BLaER1 (cell line): ENCODE measurements at regions not wholly inside any gene's neighbourhood (a gene's known extent, or its start where the extent isn't known, plus 50 kb on each side); places are given as distances from the start of the nearest gene placed in this dataset.

Source experiments
- H3K27ac ChIP-seq: shearing (Covaris generic); formaldehyde crosslinking; 2 replicates; pipeline ENCODE4 v1.8.1; 2022
- H3K27me3 ChIP-seq: shearing (Covaris generic); formaldehyde crosslinking; 2 replicates; pipeline ENCODE4 v1.8.1; 2022
- H3K36me3 ChIP-seq: shearing (Covaris generic); formaldehyde crosslinking; 2 replicates; pipeline ENCODE4 v1.8.1; 2022
- H3K4me1 ChIP-seq: shearing (Covaris generic); formaldehyde crosslinking; 2 replicates; pipeline ENCODE4 v1.8.1; 2022
- H3K4me2 ChIP-seq: shearing (Covaris generic); formaldehyde crosslinking; 2 replicates; pipeline ENCODE4 v1.8.1; 2022
- H3K4me3 ChIP-seq: shearing (Covaris generic); formaldehyde crosslinking; 2 replicates; pipeline ENCODE4 v1.8.1; 2022
- H3K9ac ChIP-seq: shearing (Covaris generic); formaldehyde crosslinking; 2 replicates; pipeline ENCODE4 v1.8.1; 2022
- H3K9me3 ChIP-seq: shearing (Covaris generic); formaldehyde crosslinking; 2 replicates; pipeline ENCODE4 v1.8.1; 2022
- H4K20me1 ChIP-seq: shearing (Covaris generic); formaldehyde crosslinking; 2 replicates; pipeline ENCODE4 v1.8.1; 2022
- Cebpa-rat ChIP-seq: shearing (Covaris generic); IDR thresholded peaks from 2 replicates; pipeline ENCODE4 v1.8.1; 2022

GRCh38 chr6:97666889-97667288 is 383.9 kb upstream of the MMS22L start:
- no peak for TF ChIP-seq Cebpa-rat
- Histone ChIP-seq H3K4me1 (peaks cover 30% of the 10 kb centered on the region), H3K27ac (no peak overlapping the region), H3K4me3 (no peak overlapping the region), H3K9me3 (no peaks in the 10 kb centered on the region), H3K4me2 (no peak overlapping the region), H4K20me1 (no peaks in the 10 kb centered on the region), H3K27me3 (no peaks in the 10 kb centered on the region), H3K36me3 (no peaks in the 10 kb centered on the region), H3K9ac (no peak overlapping the region)

GRCh38 chr6:97668716-97669115 is 385.7 kb upstream of the MMS22L start:
- H3K4me1 ChIP-seq = peaks cover 30% of the 10 kb centered on the region
- H3K9me3 ChIP-seq = no peaks in the 10 kb centered on the region
- no peak for TF ChIP-seq Cebpa-rat
- H3K4me3 ChIP-seq = peak overlapping the region; percentile 50
- H4K20me1 ChIP-seq = no peaks in the 10 kb centered on the region
- no peaks in the 10 kb centered on the region for H3K27me3 ChIP-seq
- no peaks in the 10 kb centered on the region for H3K36me3 ChIP-seq
- H3K27ac ChIP-seq = no peak overlapping the region
- no peak overlapping the region for H3K9ac ChIP-seq
- H3K4me2 ChIP-seq = peak overlapping the region; percentile 85

GRCh38 chr6:97669191-97670031 is 386.4 kb upstream of the MMS22L start:
- peaks cover 30% of the 10 kb centered on the region for H3K4me1 ChIP-seq
- 0 out of 2 replicates have a peak overlapping the region, but pooled peaks have one; percentile 9 for H3K27ac ChIP-seq
- no peaks in the 10 kb centered on the region for H3K36me3 ChIP-seq
- peak overlapping the region; percentile 50 for H3K4me3 ChIP-seq
- no peak for TF ChIP-seq Cebpa-rat
- no peaks in the 10 kb centered on the region for H4K20me1 ChIP-seq
- H3K9me3 ChIP-seq = no peaks in the 10 kb centered on the region
- no peaks in the 10 kb centered on the region for H3K27me3 ChIP-seq
- H3K4me2 ChIP-seq = peak overlapping the region; percentile 85
- peak overlapping the region; percentile 10; the same call in 1 of the 2 replicates for H3K9ac ChIP-seq

- no peak for TF ChIP-seq Cebpa-rat
- no peak overlapping the region for H3K9ac ChIP-seq
- H3K4me1 ChIP-seq = peaks cover 12% of the 10 kb centered on the region
- no peak overlapping the region for H3K4me2 ChIP-seq
- no peaks in the 10 kb centered on the region for H4K20me1 ChIP-seq
- no peak overlapping the region for H3K27ac ChIP-seq
- no peak overlapping the region for H3K4me3 ChIP-seq
- H3K27me3 ChIP-seq = no peaks in the 10 kb centered on the region
- no peaks in the 10 kb centered on the region for H3K36me3 ChIP-seq
- H3K9me3 ChIP-seq = no peaks in the 10 kb centered on the region
Observed at GRCh38 chr6:97674802-97675201, 391.8 kb upstream of the MMS22L start.

GRCh38 chr6:97677626-97678025 is 394.6 kb upstream of the MMS22L start:
- no peak for TF ChIP-seq Cebpa-rat
- Histone ChIP-seq H3K27me3 (no peaks in the 10 kb centered on the region), H3K4me3 (no peak overlapping the region)

GRCh38 chr6:97687916-97688315 is 404.9 kb upstream of the MMS22L start:
- no peaks in the 10 kb centered on the region for H3K27me3 ChIP-seq
- H3K4me1 ChIP-seq = no peaks in the 10 kb centered on the region
- no peaks in the 10 kb centered on the region for H3K36me3 ChIP-seq
- H4K20me1 ChIP-seq = no peaks in the 10 kb centered on the region
- no peak overlapping the region for H3K27ac ChIP-seq
- H3K4me2 ChIP-seq = no peak overlapping the region
- H3K9me3 ChIP-seq = no peaks in the 10 kb centered on the region
- no peak overlapping the region for H3K4me3 ChIP-seq
- TF ChIP-seq Cebpa-rat = no peak
- no peak overlapping the region for H3K9ac ChIP-seq

More at GRCh38 chr6:97677626-97678025, 394.6 kb upstream of the MMS22L start:
- no peaks in the 10 kb centered on the region for H3K36me3 ChIP-seq
- no peak overlapping the region for H3K9ac ChIP-seq
- no peaks in the 10 kb centered on the region for H4K20me1 ChIP-seq
- no peaks in the 10 kb centered on the region for H3K9me3 ChIP-seq
- no peaks in the 10 kb centered on the region for H3K4me1 ChIP-seq
- no peak overlapping the region for H3K27ac ChIP-seq
- H3K4me2 ChIP-seq = no peak overlapping the region

- Histone ChIP-seq H3K9ac (no peak overlapping the region), H3K4me1 (no peaks in the 10 kb centered on the region), H3K27ac (no peak overlapping the region), H3K4me2 (no peak overlapping the region), H3K4me3 (no peak overlapping the region), H3K36me3 (no peaks in the 10 kb centered on the region), H4K20me1 (no peaks in the 10 kb centered on the region), H3K27me3 (no peaks in the 10 kb centered on the region), H3K9me3 (no peaks in the 10 kb centered on the region)
- TF ChIP-seq Cebpa-rat = no peak
Observed at GRCh38 chr6:97689078-97689754, 406.2 kb upstream of the MMS22L start.

GRCh38 chr6:97697456-97697855 is 414.4 kb upstream of the MMS22L start:
- H3K9ac ChIP-seq = no peak overlapping the region
- H3K9me3 ChIP-seq = no peaks in the 10 kb centered on the region
- no peaks in the 10 kb centered on the region for H3K36me3 ChIP-seq
- H3K4me1 ChIP-seq = no peaks in the 10 kb centered on the region
- no peaks in the 10 kb centered on the region for H4K20me1 ChIP-seq
- no peaks in the 10 kb centered on the region for H3K27me3 ChIP-seq
- H3K4me3 ChIP-seq = no peak overlapping the region
- no peak for TF ChIP-seq Cebpa-rat
- no peak overlapping the region for H3K4me2 ChIP-seq
- no peak overlapping the region for H3K27ac ChIP-seq

GRCh38 chr6:97701801-97702200 is 418.8 kb upstream of the MMS22L start:
- Histone ChIP-seq H3K27ac (no peak overlapping the region), H3K36me3 (no peaks in the 10 kb centered on the region), H3K9me3 (no peaks in the 10 kb centered on the region)

GRCh38 chr6:97702248-97702647 is 419.2 kb upstream of the MMS22L start:
- Histone ChIP-seq H3K9me3 (no peaks in the 10 kb centered on the region), H3K4me1 (no peaks in the 10 kb centered on the region), H3K27me3 (no peaks in the 10 kb centered on the region), H3K4me3 (no peak overlapping the region), H3K9ac (no peak overlapping the region), H3K36me3 (no peaks in the 10 kb centered on the region), H3K4me2 (no peak overlapping the region), H3K27ac (no peak overlapping the region), H4K20me1 (no peaks in the 10 kb centered on the region)
- TF ChIP-seq Cebpa-rat = no peak

More at GRCh38 chr6:97701801-97702200, 418.8 kb upstream of the MMS22L start:
- Histone ChIP-seq H3K4me2 (no peak overlapping the region), H3K4me3 (no peak overlapping the region), H4K20me1 (no peaks in the 10 kb centered on the region), H3K27me3 (no peaks in the 10 kb centered on the region), H3K4me1 (no peaks in the 10 kb centered on the region), H3K9ac (no peak overlapping the region)
- no peak for TF ChIP-seq Cebpa-rat
